HG03460 (cell line): ENCODE measurements at regions not wholly inside any gene's neighbourhood (a gene's known extent, or its start where the extent isn't known, plus 50 kb on each side); places are given as distances from the start of the nearest gene placed in this dataset.

Experiments used
- ATAC-seq: cut with Tn5 transposase; IDR thresholded peaks from one replicate; pipeline ENCODE4 v1.9.1; 2021; ENCODE audit not compliant: unreplicated experiment

GRCh38 chr5:13480834-13481233 is 463.7 kb downstream of the DNAH5 start:
- no peak for ATAC-seq

GRCh38 chr5:13478831-13479465 is 465.5 kb downstream of the DNAH5 start:
- ATAC-seq = no peak

GRCh38 chr5:13477118-13477737 is 467.3 kb downstream of the DNAH5 start:
- no peak for ATAC-seq

GRCh38 chr5:13472842-13473241 is 471.6 kb downstream of the DNAH5 start:
- no peak for ATAC-seq

- no peak for ATAC-seq
Measured at GRCh38 chr5:13470975-13471374, 473.5 kb downstream of the DNAH5 start.

GRCh38 chr5:13470263-13470662 is 474.2 kb downstream of the DNAH5 start:
- ATAC-seq = no peak

GRCh38 chr5:13464532-13465193 is 479.8 kb downstream of the DNAH5 start:
- no peak for ATAC-seq

- no peak for ATAC-seq
Measured at GRCh38 chr5:13460587-13460986, 483.9 kb downstream of the DNAH5 start.

- no peak for ATAC-seq
Measured at GRCh38 chr5:13454050-13454449, 490.4 kb downstream of the DNAH5 start.

GRCh38 chr5:13448843-13449242 is 495.6 kb downstream of the DNAH5 start:
- no peak for ATAC-seq

GRCh38 chr5:13439430-13439829 is 505.1 kb downstream of the DNAH5 start:
- no peak for ATAC-seq

- ATAC-seq = no peak
Measured at GRCh38 chr5:13427827-13428557, 516.5 kb downstream of the DNAH5 start.

GRCh38 chr5:13412040-13412595 is 532.4 kb downstream of the DNAH5 start:
- no peak for ATAC-seq

GRCh38 chr5:13408616-13409015 is 535.9 kb downstream of the DNAH5 start:
- ATAC-seq = no peak

GRCh38 chr5:13403351-13403750 is 541.1 kb downstream of the DNAH5 start:
- no peak for ATAC-seq

GRCh38 chr5:13385066-13385465 is 559.4 kb downstream of the DNAH5 start:
- ATAC-seq = no peak

- ATAC-seq = no peak
Measured at GRCh38 chr5:13382232-13382631, 562.3 kb downstream of the DNAH5 start.

GRCh38 chr5:13378091-13378490 is 566.4 kb downstream of the DNAH5 start:
- ATAC-seq = no peak

GRCh38 chr5:13359344-13359743 is 585.1 kb downstream of the DNAH5 start:
- no peak for ATAC-seq

- ATAC-seq = no peak
Measured at GRCh38 chr5:13358342-13358741, 586.1 kb downstream of the DNAH5 start.

GRCh38 chr5:13357929-13358328 is 586.6 kb downstream of the DNAH5 start:
- ATAC-seq = no peak
